HG03103 (cell line): ENCODE measurements at regions not wholly inside any gene's neighbourhood (a gene's known extent, or its start where the extent isn't known, plus 50 kb on each side); places are given as distances from the start of the nearest gene placed in this dataset.
"Not testable (repeated sequence)": the region's sequence is repeated elsewhere in the genome, so short reads cannot be mapped to it uniquely, and the experiment has no call there.

Experiments used
- ATAC-seq: cut with Tn5 transposase; IDR thresholded peaks from one replicate; pipeline ENCODE4 v1.9.1; 2021; ENCODE audit warnings: low read depth; ENCODE audit not compliant: unreplicated experiment

- ATAC-seq = no peak
Measured at GRCh38 chr5:124210111-124210910, 536.1 kb downstream of the ZNF608 start.

- no peak for ATAC-seq
Measured at GRCh38 chr5:124207118-124207517, 539.3 kb downstream of the ZNF608 start.

GRCh38 chr5:124206540-124206939 lies 539.9 kb downstream of the ZNF608 start:
- ATAC-seq = no peak

- ATAC-seq = no peak
Measured at GRCh38 chr5:124203303-124203702, 543.1 kb downstream of the ZNF608 start.

- ATAC-seq = no peak
Measured at GRCh38 chr5:124200381-124200780, 546.1 kb downstream of the ZNF608 start.

GRCh38 chr5:124199893-124200292 lies 546.5 kb downstream of the ZNF608 start:
- ATAC-seq = no peak

GRCh38 chr5:124195411-124195810 lies 551.0 kb downstream of the ZNF608 start:
- ATAC-seq = no peak

- ATAC-seq = no peak
Measured at GRCh38 chr5:124194282-124194681, 552.2 kb downstream of the ZNF608 start.

GRCh38 chr5:124193371-124193789 lies 553.1 kb downstream of the ZNF608 start:
- no peak for ATAC-seq

- no peak for ATAC-seq
Measured at GRCh38 chr5:124192716-124193115, 553.7 kb downstream of the ZNF608 start.

GRCh38 chr5:124185716-124186115 lies 560.7 kb downstream of the ZNF608 start:
- no peak for ATAC-seq

GRCh38 chr5:124182133-124182532 lies 564.3 kb downstream of the ZNF608 start:
- ATAC-seq = no peak

- no peak for ATAC-seq
Measured at GRCh38 chr5:124180875-124181461, 565.5 kb downstream of the ZNF608 start.

GRCh38 chr5:124180299-124180874 lies 566.1 kb downstream of the ZNF608 start:
- no peak for ATAC-seq

- ATAC-seq = no peak
Measured at GRCh38 chr5:124179819-124180218, 566.6 kb downstream of the ZNF608 start.

GRCh38 chr5:124178050-124178449 lies 568.4 kb downstream of the ZNF608 start:
- ATAC-seq = no peak

- ATAC-seq = no peak
Measured at GRCh38 chr5:124176692-124177091, 569.7 kb downstream of the ZNF608 start.

- ATAC-seq = no peak
Measured at GRCh38 chr5:124173386-124173785, 573.1 kb downstream of the ZNF608 start.

GRCh38 chr5:124172389-124173003 lies 573.9 kb downstream of the ZNF608 start:
- no peak for ATAC-seq

GRCh38 chr5:124168093-124168492 lies 578.3 kb downstream of the ZNF608 start:
- ATAC-seq = not testable (repeated sequence)

GRCh38 chr5:124162767-124163532 lies 583.5 kb downstream of the ZNF608 start:
- ATAC-seq = no peak
